Stimulated activated CD4-positive, alpha-beta T cell treated with anti-CD3 and anti-CD28 coated beads, TNF-alpha, amount 100 ng/mL, for 48 hours (primary cell): ENCODE measurements at regions not wholly inside any gene's neighbourhood (a gene's known extent, or its start where the extent isn't known, plus 50 kb on each side); places are given as distances from the start of the nearest gene placed in this dataset.
"Not testable (repeated sequence)": the region's sequence is repeated elsewhere in the genome, so short reads cannot be mapped to it uniquely, and the experiment has no call there.

ENCODE experiments used
- DNase-seq, 3 donors: peaks; one replicate each; pipeline ENCODE4 v3.0.0-alpha.2; 2020; ENCODE audit warnings: low read depth in 3 of 3

DNA sequence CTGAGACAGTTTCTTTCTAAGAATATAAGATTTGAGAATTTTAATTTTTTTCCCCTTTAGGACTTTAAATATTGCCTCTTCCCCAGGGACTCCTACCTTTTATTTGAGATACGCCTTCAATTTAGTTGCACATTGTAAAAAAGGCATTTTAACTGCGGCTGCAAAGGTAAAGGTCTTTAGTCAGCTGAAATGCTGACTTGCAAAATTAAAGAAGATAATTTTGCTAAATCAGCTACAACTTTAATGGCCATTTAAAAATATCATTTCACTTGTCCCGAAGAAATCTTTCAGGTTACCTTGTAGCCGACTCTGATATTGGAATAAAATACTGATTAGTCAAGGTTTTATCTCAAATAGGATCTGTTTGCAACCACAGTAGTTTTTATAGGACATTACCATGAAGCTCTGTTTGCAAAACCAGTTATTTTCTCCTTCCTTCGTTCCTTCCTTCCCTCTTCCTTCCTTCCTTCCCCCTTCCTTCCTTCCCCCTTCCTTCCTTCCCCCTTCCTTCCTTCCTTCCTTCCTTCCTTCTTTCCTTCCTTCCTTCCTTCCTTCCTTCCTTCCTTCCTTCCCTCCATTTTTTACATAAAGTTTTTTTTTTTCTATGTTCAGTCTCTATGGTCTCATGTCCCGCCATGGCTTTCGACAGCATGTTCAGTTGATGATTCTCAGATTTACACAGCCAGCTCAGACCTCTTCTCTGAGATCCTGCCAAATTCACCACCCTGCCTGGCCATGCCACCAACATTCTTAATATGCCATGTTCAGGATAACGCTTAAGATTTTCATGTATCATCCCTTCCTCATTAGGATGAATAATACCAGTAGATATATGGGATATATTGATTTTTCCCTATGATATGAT is 405.4 kb upstream of the PRKX start:
- no peak for DNase-seq

DNA sequence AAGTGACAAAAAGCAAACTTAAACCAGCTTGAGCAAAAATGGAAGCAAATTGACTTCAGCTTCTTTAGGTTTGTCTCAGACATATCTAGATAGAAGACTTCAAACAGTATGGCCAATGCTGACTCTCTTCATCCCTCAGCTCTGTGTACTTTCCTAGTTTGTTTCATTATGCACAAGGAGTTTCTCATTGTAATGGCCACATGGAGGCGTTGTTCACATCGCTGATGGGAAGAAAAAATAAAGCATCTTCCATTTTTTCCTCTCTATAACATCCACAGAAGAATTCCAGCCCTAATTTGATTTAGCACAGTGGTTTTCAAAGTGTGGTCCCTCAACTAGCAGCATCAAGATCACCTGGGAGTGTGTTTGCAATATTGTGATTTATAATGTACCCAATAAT is 397.5 kb upstream of the PRKX start:
- no peak for DNase-seq

- no peak for DNase-seq
Measured at GRCh38 chrX:4094926-4095325, 381.5 kb upstream of the PRKX start.

DNA sequence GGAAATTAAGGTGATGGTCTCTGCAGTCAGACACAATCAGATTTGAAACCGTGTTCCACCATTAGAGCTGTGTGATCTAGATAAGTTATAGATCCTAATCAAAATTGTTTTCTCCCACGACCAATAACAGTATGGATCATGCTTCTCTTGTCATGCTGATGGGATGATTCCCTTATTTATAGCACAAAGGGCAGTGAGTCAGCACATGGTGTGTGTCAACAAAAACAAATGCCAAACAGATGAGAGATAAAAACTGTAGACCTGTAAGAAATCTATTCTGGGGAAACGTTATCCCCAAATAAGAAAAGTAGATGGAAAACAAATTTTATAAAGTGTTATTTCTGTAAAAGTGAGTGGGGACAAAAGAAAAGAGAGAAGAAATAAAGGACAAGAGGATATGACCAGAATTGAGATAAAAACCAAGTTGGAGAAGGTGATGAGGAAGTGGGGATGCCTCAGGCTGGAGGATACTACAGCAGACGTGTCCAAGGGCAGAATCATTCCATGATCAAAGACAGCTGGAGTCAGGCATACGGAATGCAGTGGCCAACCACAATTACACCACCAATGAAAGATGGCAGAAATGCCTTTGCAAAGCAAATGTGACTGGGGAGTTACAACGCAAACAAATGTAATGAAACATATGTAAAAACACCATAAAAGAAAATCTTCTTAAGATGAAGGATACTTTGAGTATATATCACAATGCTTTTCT is 377.8 kb upstream of the PRKX start:
- no peak for DNase-seq

DNA sequence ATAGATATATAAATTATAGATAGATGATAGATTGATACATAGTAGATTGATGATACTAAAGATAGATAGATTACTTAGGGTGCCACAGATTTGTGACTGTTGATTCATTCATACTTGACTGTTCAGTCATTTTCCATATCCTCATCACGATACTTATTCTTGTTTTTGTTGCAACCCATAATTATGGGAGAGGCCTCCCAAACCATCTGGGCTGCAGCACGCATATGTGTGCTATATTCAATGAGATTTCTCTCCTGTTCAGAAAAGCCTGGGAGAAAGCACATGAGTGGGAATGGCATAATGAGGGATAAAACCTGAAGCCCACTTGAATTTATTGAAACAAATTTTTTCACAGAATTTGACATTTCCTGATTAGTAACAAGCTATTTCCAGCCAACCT is 346.4 kb upstream of the PRKX start:
- DNase-seq: no peak

DNA sequence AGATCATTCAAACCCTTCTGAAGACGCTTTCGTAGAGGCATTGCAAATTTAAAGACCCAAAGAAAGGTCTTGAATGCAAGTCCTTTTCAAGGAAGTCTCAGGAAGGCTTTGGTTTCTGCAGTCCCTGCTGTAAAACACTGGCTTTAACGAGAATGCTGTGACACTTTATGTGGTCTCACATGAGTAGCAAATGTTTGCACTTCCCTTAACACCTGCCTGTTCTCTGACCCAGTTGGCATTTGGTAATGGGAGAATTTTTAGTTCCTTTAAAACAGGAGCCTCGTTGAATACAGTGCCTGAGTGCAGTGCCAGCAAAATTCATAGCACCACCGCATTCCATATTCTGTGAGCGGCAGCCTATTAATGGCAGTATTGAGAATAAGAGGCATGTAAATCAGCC is 330.5 kb upstream of the PRKX start:
- DNase-seq: no peak

DNA sequence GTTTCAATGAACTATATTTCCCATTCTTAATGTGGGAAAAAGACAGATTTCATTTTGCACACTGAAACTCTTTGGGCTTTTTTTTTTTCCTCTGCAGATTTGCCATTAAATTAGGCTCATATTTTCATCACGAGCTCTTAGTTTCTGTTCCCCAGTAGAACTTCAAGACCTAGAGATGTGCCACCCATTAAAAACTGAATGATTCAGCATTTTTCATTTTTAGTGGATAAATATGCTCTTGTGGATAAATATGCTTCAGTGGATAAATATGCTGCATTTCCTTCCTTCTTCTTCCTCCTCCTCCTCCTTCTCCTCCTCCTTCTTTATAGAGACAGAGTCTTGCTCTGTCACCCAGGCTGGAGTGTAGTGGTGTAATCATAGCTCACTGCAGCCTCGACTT is 322.4 kb upstream of the PRKX start:
- DNase-seq: no peak

DNA sequence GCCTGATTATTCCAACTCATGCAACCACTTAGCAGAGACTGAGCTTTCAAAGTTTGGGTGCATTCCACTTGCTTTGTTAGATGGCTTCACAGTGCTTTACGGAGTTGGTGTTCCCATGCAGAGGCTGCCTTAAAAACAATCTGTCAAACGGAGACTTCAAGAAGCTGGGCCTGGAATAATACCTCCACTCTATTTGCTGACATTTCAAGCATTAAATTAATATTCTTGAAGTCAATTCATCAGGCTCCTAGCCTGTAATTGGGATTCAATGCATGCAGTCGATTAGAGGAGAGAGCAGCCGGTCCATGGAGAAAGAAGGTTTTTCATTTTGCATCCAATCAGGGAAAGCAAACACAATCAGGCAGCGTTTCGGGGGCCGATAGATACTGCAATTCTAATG is 314.7 kb upstream of the PRKX start:
- DNase-seq: no peak

DNA sequence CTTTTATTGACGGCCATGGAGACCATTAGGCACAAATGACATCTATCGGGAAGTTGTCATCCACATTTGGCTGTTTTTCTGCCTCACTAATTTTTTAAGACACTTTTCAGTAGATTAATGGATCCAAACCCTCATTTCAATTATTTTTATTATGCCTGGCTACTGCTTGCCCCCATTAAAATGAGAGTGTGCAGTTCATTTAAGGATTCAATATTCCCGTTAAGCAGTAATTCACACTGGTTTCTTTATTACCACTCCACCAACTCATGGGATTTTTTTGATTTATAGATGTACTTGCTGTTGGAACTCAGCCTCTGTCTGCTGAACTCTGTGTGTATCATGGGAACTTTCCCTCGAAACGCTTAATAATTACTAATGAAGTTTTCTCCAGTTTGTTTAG is 291.8 kb upstream of the PRKX start:
- DNase-seq: no peak

- no peak for DNase-seq
Measured at GRCh38 chrX:4004822-4005221, 291.4 kb upstream of the PRKX start.

DNA sequence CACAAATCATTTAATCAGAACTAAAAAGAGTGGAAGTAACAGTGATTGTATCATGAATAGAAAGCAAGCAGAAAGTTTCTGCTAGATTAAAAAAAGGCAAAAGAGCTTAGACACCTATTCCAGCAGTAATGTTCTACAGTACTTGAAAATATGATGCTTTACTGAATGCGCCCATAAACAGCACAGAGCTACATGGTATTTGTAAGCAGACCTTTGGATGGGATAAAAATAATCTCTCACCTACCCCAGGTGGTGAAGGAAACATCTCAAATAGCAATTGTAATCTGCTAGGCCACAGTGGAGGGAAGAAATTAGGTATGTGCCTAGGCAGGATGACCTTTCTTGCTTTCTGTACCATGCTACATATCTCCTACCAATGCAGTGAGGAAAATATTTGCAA is 280.9 kb upstream of the PRKX start:
- DNase-seq: no peak

- no peak for DNase-seq
Measured at GRCh38 chrX:3990569-3990968, 277.1 kb upstream of the PRKX start.

DNA sequence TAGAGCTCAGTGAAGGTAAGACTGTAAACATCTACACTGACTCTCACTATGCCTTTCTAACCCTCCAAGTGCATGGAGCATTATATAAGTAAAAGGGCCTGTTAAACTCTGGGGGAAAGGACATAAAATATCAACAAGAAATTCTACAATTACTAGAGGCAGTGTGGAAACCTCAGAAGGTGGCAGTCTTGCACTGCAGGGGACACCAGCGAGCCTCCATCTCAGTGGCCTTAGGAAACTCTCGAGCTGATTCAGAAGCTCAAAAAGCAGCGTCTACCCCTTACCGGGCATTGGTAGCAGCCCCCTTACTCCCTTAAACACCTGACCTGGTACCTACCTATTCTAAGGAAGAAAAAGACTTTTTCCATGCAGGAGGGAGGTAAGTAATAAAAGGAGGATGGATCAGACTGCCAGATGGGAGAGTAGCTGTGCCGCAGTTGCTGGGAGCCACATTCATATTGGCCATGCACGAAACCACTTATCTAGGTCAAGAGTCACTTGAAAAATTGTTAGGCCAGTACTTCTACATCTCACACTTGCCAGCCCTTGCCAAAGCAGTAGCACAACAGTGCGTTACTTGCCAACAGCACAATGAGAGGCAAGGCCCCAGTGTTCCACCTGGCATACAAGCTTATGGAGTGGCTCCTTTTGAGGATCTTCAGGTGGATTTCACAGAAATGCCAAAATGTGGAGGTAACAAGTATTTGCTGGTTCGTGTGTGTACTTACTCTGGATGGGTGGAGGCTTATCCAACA is 258.8 kb upstream of the PRKX start:
- DNase-seq: not testable (repeated sequence)

- no peak for DNase-seq
Measured at GRCh38 chrX:3968749-3969148, 255.3 kb upstream of the PRKX start.

GRCh38 chrX:3963980-3964379 is 250.5 kb upstream of the PRKX start:
- DNase-seq: no peak

- DNase-seq: no peak
Measured at GRCh38 chrX:3962511-3963311, 249.3 kb upstream of the PRKX start.

DNA sequence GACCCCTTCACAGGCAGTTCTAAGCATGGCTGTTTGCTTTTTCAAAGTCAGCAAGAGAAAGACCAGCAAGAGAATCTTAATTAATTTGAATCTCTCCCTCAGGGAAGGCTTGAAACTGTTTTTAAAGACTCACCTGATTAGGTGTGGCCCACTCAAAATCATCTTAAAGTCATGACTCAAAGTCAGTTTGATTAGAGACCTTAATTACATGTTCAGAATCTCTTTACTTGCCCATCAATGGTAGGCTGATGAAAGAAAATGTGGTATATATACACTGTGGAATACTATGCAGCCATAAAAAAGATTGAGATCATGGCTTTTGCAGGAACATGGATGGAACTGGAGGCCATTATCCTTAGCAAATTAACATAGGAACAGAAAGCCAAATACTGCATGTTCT is 247.5 kb upstream of the PRKX start:
- DNase-seq: no peak

- no peak for DNase-seq
Measured at GRCh38 chrX:3951859-3952258, 238.4 kb upstream of the PRKX start.

GRCh38 chrX:3950373-3950772 is 236.9 kb upstream of the PRKX start:
- no peak for DNase-seq

GRCh38 chrX:3943965-3944364 is 230.5 kb upstream of the PRKX start:
- DNase-seq: no peak

GRCh38 chrX:3940000-3940610 is 226.7 kb upstream of the PRKX start:
- DNase-seq: no peak
